K562 (cell line): ENCODE measurements at regions not wholly inside any gene's neighbourhood (a gene's known extent, or its start where the extent isn't known, plus 50 kb on each side); places are given as distances from the start of the nearest gene placed in this dataset.

Experiments
- ATAC-seq: fragments of 200-7000 bp; cut with Tn5 transposase; 3 replicates; pipeline ENCODE4 v1.9.1; 2020; ENCODE audit warnings: moderate library complexity
- BruUV-seq: library from RNA; stranded (reverse); fragments of 400-500 nt; replicated peaks from 2 replicates; lab custom pipeline; 2021; lab: Mats Ljungman, UMichigan
- CTCF ChIA-PET: fragments of 300-600 bp; formaldehyde crosslinking; extraction: SDS; loops from one replicate; lab custom pipeline; 2021; ENCODE audit warnings: low intra/inter-chr PET ratio; lab: Yijun Ruan, JAX
- POLR2A ChIA-PET: fragments of 300-600, 350-650 bp; sonication (Branson Sonifier 250); formaldehyde crosslinking; extraction: SDS; loops from one replicate; lab custom pipeline; 2021; ENCODE audit warnings: antibody characterized with exemption, inconsistent platforms; lab: Yijun Ruan, JAX
- DNase-seq, 4 experiments: peaks; one replicate each; pipeline versions ENCODE4 v3.0.0 to v3.0.0-alpha.2; 2011 to 2018; ENCODE audit warnings: low spot score in 3 of 4, mixed read lengths in 3 of 4; ENCODE audit errors: extremely low read depth in 1 of 4
- FAIRE-seq: peaks from 2 replicates; lab custom pipeline; 2011; peaks lifted over from hg19 to GRCh38; lab: Jason Lieb, UNC
- H2AFZ ChIP-seq: 2 replicates; pipeline ENCODE4 v1.6.0; 2011; ENCODE audit warnings: low read depth, low read length, control low read depth, inconsistent platforms
- H3K27ac ChIP-seq: fragments of 200-600 bp; 3 replicates; pipeline ENCODE4 v1.8.0; 2011; ENCODE audit warnings: low read depth, mild to moderate bottlenecking, control low read depth, inconsistent platforms, low read length, moderate library complexity, mixed read lengths; ENCODE audit errors: extremely low read depth
- H3K27me3 ChIP-seq, 2 experiments: fragments of 300-600 bp in 1 of 2; 2 replicates in 1 of 2; 3 replicates in 1 of 2; pipeline versions ENCODE4 v1.6.0 to v1.8.0; 2011; ENCODE audit warnings: inconsistent platforms in 2 of 2, low read length in 2 of 2, mild to moderate bottlenecking in 1 of 2, mixed read lengths in 1 of 2, moderate library complexity in 1 of 2; ENCODE audit not compliant: control insufficient read depth in 2 of 2, insufficient read depth in 2 of 2
- H3K36me3 ChIP-seq: fragments of 300-600 bp; 3 replicates; pipeline ENCODE4 v1.8.0; 2011; ENCODE audit warnings: mild to moderate bottlenecking, low read length, inconsistent platforms; ENCODE audit not compliant: control insufficient read depth, insufficient read depth
- H3K4me1 ChIP-seq, 2 experiments: fragments of 200-600 bp in 1 of 2; replicated peaks in 1 of 2; 2 replicates in 1 of 2; 3 replicates in 1 of 2; pipeline versions ENCODE4 v1.5.1 to v1.8.0; 2011; ENCODE audit warnings: inconsistent platforms in 2 of 2, low read length in 2 of 2, mild to moderate bottlenecking in 1 of 2, mixed read lengths in 1 of 2, moderate library complexity in 1 of 2; ENCODE audit not compliant: control insufficient read depth in 2 of 2, insufficient read depth in 2 of 2
- H3K4me2 ChIP-seq: 2 replicates; pipeline ENCODE4 v1.6.1; 2011; ENCODE audit warnings: low read length, control low read depth, inconsistent platforms, mixed read lengths; ENCODE audit not compliant: insufficient read depth
- H3K4me3 ChIP-seq: fragments of 200-600 bp; sonication (generic), shearing (Covaris generic); 2 replicates; pipeline ENCODE4 v1.5.1; 2016; ENCODE audit warnings: control low read depth, inconsistent platforms
- H3K79me2 ChIP-seq: fragments of 200-600 bp; 3 replicates; pipeline ENCODE4 v1.8.0; 2011; ENCODE audit warnings: low read length, inconsistent platforms; ENCODE audit not compliant: control insufficient read depth, insufficient read depth
- H3K9ac ChIP-seq, 2 experiments: 2 replicates each; pipeline versions ENCODE4 v1.6.0 to v1.6.1; 2011; ENCODE audit warnings: low read depth in 2 of 2, low read length in 2 of 2, control low read depth in 1 of 2, inconsistent platforms in 1 of 2, mild to moderate bottlenecking in 1 of 2, mixed read lengths in 1 of 2; ENCODE audit not compliant: insufficient read depth in 1 of 2
- H3K9me1 ChIP-seq: one replicate; pipeline ENCODE4 v1.6.0; 2011; ENCODE audit warnings: inconsistent platforms, mild to moderate bottlenecking, low read length, moderate library complexity; ENCODE audit not compliant: control insufficient read depth, insufficient read depth
- H3K9me3 ChIP-seq: replicated peaks from 2 replicates; pipeline ENCODE4 v1.5.1; 2011; ENCODE audit warnings: low read depth, low read length, inconsistent platforms; ENCODE audit not compliant: control insufficient read depth, insufficient read depth
- H4K20me1 ChIP-seq: replicated peaks from 2 replicates; pipeline ENCODE4 v1.6.1; 2011; ENCODE audit warnings: low read length, inconsistent platforms, mixed read lengths; ENCODE audit not compliant: control insufficient read depth, insufficient read depth
- CBX1 ChIP-seq: sonication (generic); IDR thresholded peaks from 2 replicates; pipeline ENCODE4 v1.6.1; 2016; ENCODE audit warnings: antibody characterized with exemption, low read depth, mild to moderate bottlenecking
- CBX8 ChIP-seq: fragments of 200-600 bp; sonication (generic); IDR thresholded peaks from 2 replicates; pipeline ENCODE4 v1.6.1; 2012; ENCODE audit warnings: borderline replicate concordance, mixed run types, low read depth, mild to moderate bottlenecking, moderate library complexity, mixed read lengths, low read length, control low read depth, inconsistent platforms; ENCODE audit not compliant: poor library complexity, severe bottlenecking; ENCODE audit errors: extremely low read depth
- MAZ ChIP-seq, 2 experiments: fragments of 450-650 bp in 1 of 2; sonication (generic) in 1 of 2; formaldehyde crosslinking; IDR thresholded peaks in 1 of 2; conservative IDR thresholded peaks in 1 of 2; 2 replicates each; pipeline versions ENCODE4 v1.4.0 to v1.5.0; 2020; ENCODE audit warnings: mild to moderate bottlenecking in 1 of 2, missing genetic modification reagents in 1 of 2
- PML ChIP-seq: IDR thresholded peaks from 2 replicates; pipeline ENCODE4 v1.6.1; 2012; ENCODE audit warnings: low read length, inconsistent platforms
- POLR2AphosphoS5 ChIP-seq: IDR thresholded peaks from 2 replicates; pipeline ENCODE4 v1.6.1; 2011; ENCODE audit warnings: mild to moderate bottlenecking, low read depth, low read length, moderate library complexity; ENCODE audit not compliant: control insufficient read depth, insufficient read depth
- RNF2 ChIP-seq: sonication (generic); IDR thresholded peaks from 2 replicates; pipeline ENCODE4 v1.6.1; 2016
- STAG1 ChIP-seq: sonication (generic); formaldehyde crosslinking; IDR thresholded peaks from 2 replicates; pipeline ENCODE4 v1.5.0; 2020; ENCODE audit warnings: missing genetic modification reagents, borderline replicate concordance
- U2AF1 ChIP-seq: fragments of 200-400 bp; formaldehyde crosslinking; optimal IDR thresholded peaks from 2 replicates; pipeline ENCODE3; 2017; ENCODE audit warnings: mild to moderate bottlenecking, low read depth, low read length, moderate library complexity
- YBX1 ChIP-seq: fragments of 450-650 bp; IDR thresholded peaks from 2 replicates; pipeline ENCODE4 v1.7.1; 2016; ENCODE audit warnings: mild to moderate bottlenecking
- ZKSCAN1 ChIP-seq: fragments of 150-350 bp; IDR thresholded peaks from 2 replicates; pipeline ENCODE4 v1.6.1; 2016; ENCODE audit warnings: low read depth, low read length
- ZNF197 ChIP-seq: fragments of 200-800 bp; sonication (Bioruptor generic); IDR thresholded peaks from 2 replicates; pipeline ENCODE4 v1.6.1; 2016; ENCODE audit warnings: low read depth, missing genetic modification characterization, missing compliant biosample characterization
- WGBS: fragments of 100-300 bp; shearing (Covaris generic); methylation state at CpG from one replicate; pipeline ENCODE4 v1.1.6; 2016; ENCODE audit warnings: low coverage, mixed read lengths; ENCODE audit not compliant: insufficient coverage; ENCODE audit errors: missing lambda C conversion rate; 5-methylcytosine and 5-hydroxymethylcytosine counted together
- in situ Hi-C: fragments of 300-500 bp; cut with MboI; formaldehyde crosslinking; loops from 4 replicates; pipeline ENCODE4 v1.15.0; 2018; ENCODE audit warnings: inconsistent platforms, mixed read lengths
- intact Hi-C: fragments of 100-400 bp; cut with micrococcal nuclease; formaldehyde crosslinking; loops from 2 replicates; pipeline ENCODE4 v1.14.2; 2022
- TF ChIP-seq, protein P1 (sequence below): IDR thresholded peaks from 2 replicates; pipeline ENCODE4 v1.6.1; 2016; ENCODE audit warnings: missing genetic modification characterization, missing compliant biosample characterization
- TF ChIP-seq, protein P2 (sequence below): sonication (generic); formaldehyde crosslinking; IDR thresholded peaks from 2 replicates; pipeline ENCODE4 v1.8.1; 2023; ENCODE audit warnings: mild to moderate bottlenecking, missing genetic modification reagents

DNA sequence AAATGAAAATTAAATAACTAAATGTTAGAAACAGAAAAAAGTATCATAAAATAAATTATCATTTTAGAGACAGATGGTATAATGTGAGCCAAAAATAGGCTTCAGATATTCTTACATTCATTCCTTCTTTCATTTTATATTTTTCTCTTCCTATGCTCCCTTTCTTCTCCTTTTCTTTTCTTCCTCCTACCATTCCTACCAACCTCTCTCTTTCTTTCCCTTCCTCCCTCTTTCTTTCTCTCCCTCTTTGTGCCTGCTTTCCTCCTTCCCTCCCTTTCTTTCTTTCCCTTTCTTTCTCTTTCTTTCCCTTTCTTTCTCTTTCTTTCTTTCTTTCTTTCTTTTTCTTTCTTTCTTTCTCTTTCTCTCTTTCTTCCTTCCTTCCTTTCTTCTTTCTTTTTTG, 275.6 kb upstream of the ELAC2 start:
- BruUV-seq = no TSS peak
- Histone ChIP-seq H3K9ac (no peak overlapping the region), H3K9me1 (no peaks in the 10 kb centered on the region), H3K36me3 (no peaks in the 10 kb centered on the region), H3K4me3 (no peak overlapping the region), H3K79me2 (no peaks in the 10 kb centered on the region), H3K4me1 (no peaks in the 10 kb centered on the region), H3K4me2 (no peak overlapping the region), H2AFZ (no peak overlapping the region), H4K20me1 (no peaks in the 10 kb centered on the region), H3K9me3 (no peaks in the 10 kb centered on the region), H3K27ac (no peak overlapping the region), H3K27me3 (no peaks in the 10 kb centered on the region)
- POLR2A ChIA-PET = no interaction called here
- ATAC-seq = no peak
- CTCF ChIA-PET = no interaction called here
- FAIRE-seq = no peak
- no peak for DNase-seq
- intact Hi-C loops (no loop called here), in situ Hi-C loops (no loop called here)
- TF ChIP-seq, protein P1, sequence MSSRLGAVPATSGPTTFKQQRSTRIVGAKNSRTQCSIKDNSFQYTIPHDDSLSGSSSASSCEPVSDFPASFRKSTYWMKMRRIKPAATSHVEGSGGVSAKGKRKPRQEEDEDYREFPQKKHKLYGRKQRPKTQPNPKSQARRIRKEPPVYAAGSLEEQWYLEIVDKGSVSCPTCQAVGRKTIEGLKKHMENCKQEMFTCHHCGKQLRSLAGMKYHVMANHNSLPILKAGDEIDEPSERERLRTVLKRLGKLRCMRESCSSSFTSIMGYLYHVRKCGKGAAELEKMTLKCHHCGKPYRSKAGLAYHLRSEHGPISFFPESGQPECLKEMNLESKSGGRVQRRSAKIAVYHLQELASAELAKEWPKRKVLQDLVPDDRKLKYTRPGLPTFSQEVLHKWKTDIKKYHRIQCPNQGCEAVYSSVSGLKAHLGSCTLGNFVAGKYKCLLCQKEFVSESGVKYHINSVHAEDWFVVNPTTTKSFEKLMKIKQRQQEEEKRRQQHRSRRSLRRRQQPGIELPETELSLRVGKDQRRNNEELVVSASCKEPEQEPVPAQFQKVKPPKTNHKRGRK (tag) = peak; percentile 68
- TF ChIP-seq MAZ (CRISPR knock-in tag; conservative IDR thresholded peaks at IDR 0.05 in 1 of 2, IDR thresholded peaks at IDR 0.05 in 1 of 2) = no peak

DNA sequence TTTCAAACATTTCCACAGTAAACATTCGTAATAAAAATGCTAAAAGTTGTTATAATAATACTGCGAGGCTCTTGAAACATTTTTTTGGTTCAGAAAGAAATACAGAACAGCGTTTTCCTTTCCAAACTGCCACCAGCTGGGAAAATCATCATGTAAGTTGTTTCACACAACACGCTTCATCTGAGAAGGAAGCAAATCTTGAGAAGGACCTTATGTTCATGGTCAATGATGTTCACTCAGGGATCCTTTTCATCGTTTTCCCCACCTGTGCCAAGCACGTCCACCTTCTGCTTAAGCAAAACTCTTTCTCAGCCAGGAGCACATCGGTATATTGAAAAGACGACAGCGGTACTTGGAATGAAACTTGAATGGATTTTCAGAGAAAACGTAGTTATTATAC, 274.5 kb upstream of the ELAC2 start:
- no TSS peak for BruUV-seq
- TF ChIP-seq CBX8 = no peak
- TF ChIP-seq, protein P2, sequence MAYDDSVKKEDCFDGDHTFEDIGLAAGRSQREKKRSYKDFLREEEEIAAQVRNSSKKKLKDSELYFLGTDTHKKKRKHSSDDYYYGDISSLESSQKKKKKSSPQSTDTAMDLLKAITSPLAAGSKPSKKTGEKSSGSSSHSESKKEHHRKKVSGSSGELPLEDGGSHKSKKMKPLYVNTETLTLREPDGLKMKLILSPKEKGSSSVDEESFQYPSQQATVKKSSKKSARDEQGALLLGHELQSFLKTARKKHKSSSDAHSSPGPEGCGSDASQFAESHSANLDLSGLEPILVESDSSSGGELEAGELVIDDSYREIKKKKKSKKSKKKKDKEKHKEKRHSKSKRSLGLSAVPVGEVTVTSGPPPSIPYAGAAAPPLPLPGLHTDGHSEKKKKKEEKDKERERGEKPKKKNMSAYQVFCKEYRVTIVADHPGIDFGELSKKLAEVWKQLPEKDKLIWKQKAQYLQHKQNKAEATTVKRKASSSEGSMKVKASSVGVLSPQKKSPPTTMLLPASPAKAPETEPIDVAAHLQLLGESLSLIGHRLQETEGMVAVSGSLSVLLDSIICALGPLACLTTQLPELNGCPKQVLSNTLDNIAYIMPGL (CRISPR knock-in tag) = no peak
- no peak for TF ChIP-seq STAG1 (CRISPR knock-in tag)
- no peak for TF ChIP-seq ZKSCAN1
- no peak for TF ChIP-seq PML
- no peak for TF ChIP-seq YBX1
- TF ChIP-seq U2AF1 = no peak
- no peak for TF ChIP-seq POLR2AphosphoS5
- no peak for TF ChIP-seq ZNF197 (CRISPR knock-in tag)
- no peak for TF ChIP-seq CBX1
- TF ChIP-seq RNF2 = no peak

More for the DNA sequence above, 274.5 kb upstream of the ELAC2 start:
- H3K4me3 ChIP-seq = no peak overlapping the region
- H3K4me2 ChIP-seq = no peak overlapping the region
- no peaks in the 10 kb centered on the region for H3K9me3 ChIP-seq
- no peaks in the 10 kb centered on the region for H3K36me3 ChIP-seq
- in situ Hi-C loops (no loop called here), intact Hi-C loops (no loop called here)
- POLR2A ChIA-PET = no interaction called here
- no peak for DNase-seq
- no peaks in the 10 kb centered on the region for H4K20me1 ChIP-seq
- H3K79me2 ChIP-seq = no peaks in the 10 kb centered on the region
- no peak overlapping the region for H3K27ac ChIP-seq
- H3K9ac ChIP-seq = no peak overlapping the region
- no peaks in the 10 kb centered on the region for H3K4me1 ChIP-seq
- no peak for FAIRE-seq
- H3K27me3 ChIP-seq = no peaks in the 10 kb centered on the region
- H2AFZ ChIP-seq = no peak overlapping the region
- no peaks in the 10 kb centered on the region for H3K9me1 ChIP-seq
- WGBS = 9% methylated on average over 10 of the region's 10 CpGs
- no peak for ATAC-seq
- CTCF ChIA-PET = no interaction called here
